ENCODE measurements at regions not wholly inside any gene's neighbourhood (a gene's known extent, or its start where the extent isn't known, plus 50 kb on each side); places are given as distances from the start of the nearest gene placed in this dataset.

GRCh38 chr10:118412932-118413331 lies 70.8 kb upstream of the FAM204A start:
- no peak for ATAC-seq
- Histone ChIP-seq H3K4me3 (ENCODE audit: low read depth in 2 of 2, low read length in 2 of 2) (no peak overlapping the region), H3K4me1 (ENCODE audit: control insufficient read depth, insufficient read depth, low read length) (no peaks in the 10 kb centered on the region), H3K36me3 (ENCODE audit: control insufficient read depth, insufficient read depth, low read length) (no peaks in the 10 kb centered on the region), H3K27me3 (ENCODE audit: control insufficient read depth, insufficient read depth, low read length) (peaks cover 51% of the 10 kb centered on the region), H3K27ac (ENCODE audit: low read length) (no peak overlapping the region), H3K9me3 (ENCODE audit: control insufficient read depth, insufficient read depth, low read depth, low read length) (no peaks in the 10 kb centered on the region)
- no peak for TF ChIP-seq REST (IDR thresholded peaks at IDR 0.05; ENCODE audit: insufficient read depth in 1 of 2, low read depth in 2 of 2, low read length in 1 of 2)
- no peak for TF ChIP-seq POLR2AphosphoS5 (IDR thresholded peaks at IDR 0.05; ENCODE audit: low read depth, low read length)
- no peak for TF ChIP-seq TCF7L2 (IDR thresholded peaks at IDR 0.05; ENCODE audit: low read depth, low read length)
- TF ChIP-seq SIN3A (IDR thresholded peaks at IDR 0.05; ENCODE audit: borderline replicate concordance, insufficient read depth, low read depth, low read length): no peak
- TF ChIP-seq CTCF (IDR thresholded peaks at IDR 0.05): no peak
- DNase-seq (ENCODE audit: low read depth, low spot score): no peak
- in situ Hi-C loops (cut with HindIII; ENCODE audit: low pct_unique_long_range_greater_than_20kb, low sequenced_read_pairs) (no loop called here), intact Hi-C loops (cut with micrococcal nuclease; ENCODE audit: unreplicated experiment) (no loop called here)
- POLR2A ChIA-PET: interaction anchor here (0.6 kb wide), 1 partner anchor 45 kb away, joined by 3 read pairs; no protein-coding TSS in a partner anchor
- no TSS peak for BruUV-seq (replicated peaks)
- CTCF ChIA-PET: no interaction called here

GRCh38 chr10:118412132-118412760 lies 70.1 kb upstream of the FAM204A start:
- Histone ChIP-seq H3K27ac (ENCODE audit: low read length) (no peak overlapping the region), H3K4me3 (ENCODE audit: low read depth in 2 of 2, low read length in 2 of 2) (no peak overlapping the region), H3K9me3 (ENCODE audit: control insufficient read depth, insufficient read depth, low read depth, low read length) (no peaks in the 10 kb centered on the region), H3K4me1 (ENCODE audit: control insufficient read depth, insufficient read depth, low read length) (no peaks in the 10 kb centered on the region), H3K27me3 (ENCODE audit: control insufficient read depth, insufficient read depth, low read length) (peaks cover 45% of the 10 kb centered on the region), H3K36me3 (ENCODE audit: control insufficient read depth, insufficient read depth, low read length) (no peaks in the 10 kb centered on the region)
- no TSS peak for BruUV-seq (replicated peaks)
- in situ Hi-C loops (cut with HindIII; ENCODE audit: low pct_unique_long_range_greater_than_20kb, low sequenced_read_pairs): no loop called here
- ChIA-PET POLR2A (interaction anchor here (0.6 kb wide), 1 partner anchor 46 kb away, joined by 3 read pairs; no protein-coding TSS in a partner anchor), CTCF (no interaction called here)
- DNase-seq (ENCODE audit: low read depth, low spot score): no peak
- TF ChIP-seq POLR2AphosphoS5 (IDR thresholded peaks at IDR 0.05; ENCODE audit: low read depth, low read length) (no peak), CTCF (IDR thresholded peaks at IDR 0.05) (no peak), REST (IDR thresholded peaks at IDR 0.05; ENCODE audit: insufficient read depth in 1 of 2, low read depth in 2 of 2, low read length in 1 of 2) (no peak), TCF7L2 (IDR thresholded peaks at IDR 0.05; ENCODE audit: low read depth, low read length) (no peak), SIN3A (IDR thresholded peaks at IDR 0.05; ENCODE audit: borderline replicate concordance, insufficient read depth, low read depth, low read length) (no peak)
- ATAC-seq: no peak
- intact Hi-C loops (cut with micrococcal nuclease; ENCODE audit: unreplicated experiment): no loop called here
